HG03039 (cell line): ENCODE measurements at regions not wholly inside any gene's neighbourhood (a gene's known extent, or its start where the extent isn't known, plus 50 kb on each side); places are given as distances from the start of the nearest gene placed in this dataset.
"Not testable (repeated sequence)": the region's sequence is repeated elsewhere in the genome, so short reads cannot be mapped to it uniquely, and the experiment has no call there.

Experiments used
- ATAC-seq: cut with Tn5 transposase; IDR thresholded peaks from one replicate; pipeline ENCODE4 v1.9.1; 2021; ENCODE audit warnings: mild to moderate bottlenecking, moderate library complexity; ENCODE audit not compliant: unreplicated experiment

- ATAC-seq: not testable (repeated sequence)
Observed at GRCh38 chr1:200284236-200284635, 125.6 kb downstream of the ZNF281 start.

GRCh38 chr1:200282497-200283122, 127.2 kb downstream of the ZNF281 start:
- no peak for ATAC-seq

DNA sequence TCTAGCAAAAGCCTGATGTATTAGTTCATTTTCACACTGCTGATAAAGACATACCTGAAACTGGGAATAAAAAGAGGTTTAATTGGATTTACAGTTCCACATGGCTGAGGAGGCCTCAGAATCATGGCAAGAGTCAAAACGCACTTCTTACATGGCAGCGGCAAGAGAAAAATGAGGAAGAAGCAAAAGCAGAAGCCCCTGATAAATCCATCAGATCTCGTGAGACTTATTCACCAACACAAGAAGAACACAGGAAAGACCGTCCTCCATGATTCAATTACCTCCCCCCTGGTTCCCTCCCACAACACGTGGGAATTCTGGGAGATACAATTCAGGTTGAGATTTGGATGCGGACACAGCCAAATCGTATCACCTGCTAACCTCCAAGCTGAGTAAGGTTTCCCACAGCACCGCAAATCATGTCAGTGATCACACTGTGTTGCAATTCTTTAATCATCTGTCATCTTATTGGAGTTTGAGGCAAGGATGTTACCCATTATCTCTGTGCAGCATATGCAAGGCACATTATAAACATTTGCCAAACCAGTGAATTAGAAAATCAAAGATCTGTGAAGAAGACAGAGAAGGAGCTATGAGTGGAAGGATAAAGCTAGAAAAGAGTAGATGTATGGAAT, 128.5 kb downstream of the ZNF281 start:
- ATAC-seq: no peak

DNA sequence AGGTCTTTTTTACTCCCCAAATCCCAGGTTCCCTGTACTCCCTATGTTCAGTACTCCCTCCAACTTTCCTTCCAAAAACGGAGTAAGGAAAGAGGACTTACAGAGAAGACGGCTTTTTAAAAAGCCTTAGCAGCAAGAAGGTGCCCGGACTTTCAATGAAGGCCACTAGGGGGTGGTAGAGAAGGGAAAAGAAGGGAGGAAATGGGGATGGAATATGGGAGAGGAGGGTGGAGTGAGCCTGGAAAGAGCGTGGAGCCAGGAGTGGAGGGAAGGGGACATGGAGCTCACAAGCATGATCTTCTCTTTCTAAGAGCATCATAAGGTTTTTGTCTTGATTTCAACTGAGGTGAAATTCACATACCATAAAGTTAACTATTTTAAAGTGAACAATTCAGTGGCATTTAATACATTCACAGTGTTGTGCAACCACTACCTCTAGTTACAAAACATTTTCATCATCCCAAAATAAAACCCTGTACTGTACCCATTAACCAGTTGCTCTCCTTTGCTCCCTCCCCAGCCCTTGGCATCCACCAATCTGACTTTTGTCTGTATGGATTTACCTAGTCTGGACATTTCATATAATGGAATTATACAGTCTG, 129.9 kb downstream of the ZNF281 start:
- no peak for ATAC-seq

DNA sequence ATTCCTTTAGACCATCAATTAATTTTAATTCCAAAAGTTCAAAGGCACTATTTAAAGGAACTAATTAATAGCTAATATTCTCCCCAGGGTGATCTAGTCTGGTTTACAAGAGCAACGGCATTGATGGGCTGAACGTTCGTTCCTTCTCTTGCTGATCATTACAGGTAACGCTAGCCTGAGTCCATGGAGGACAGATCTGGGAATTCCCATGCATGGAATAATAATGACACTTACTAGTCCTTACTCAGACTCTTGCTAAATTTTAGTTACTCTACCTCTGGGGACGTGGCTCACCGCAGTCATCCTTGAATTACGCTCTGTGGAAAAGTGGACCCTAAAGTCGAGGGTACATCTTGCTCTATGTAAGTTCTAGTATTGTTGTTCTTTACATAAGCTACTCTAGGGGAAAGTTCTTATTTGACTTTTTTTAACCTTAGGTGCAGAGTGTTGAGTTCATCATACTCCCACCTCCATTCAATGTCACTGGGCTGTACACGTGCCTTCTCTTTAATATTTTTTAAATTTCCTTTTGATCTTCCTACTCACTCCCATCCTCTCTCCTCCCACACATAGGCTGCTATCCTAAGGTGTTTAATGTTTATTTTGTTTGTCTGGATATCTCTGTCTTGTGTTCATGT, 133.9 kb downstream of the ZNF281 start:
- no peak for ATAC-seq

DNA sequence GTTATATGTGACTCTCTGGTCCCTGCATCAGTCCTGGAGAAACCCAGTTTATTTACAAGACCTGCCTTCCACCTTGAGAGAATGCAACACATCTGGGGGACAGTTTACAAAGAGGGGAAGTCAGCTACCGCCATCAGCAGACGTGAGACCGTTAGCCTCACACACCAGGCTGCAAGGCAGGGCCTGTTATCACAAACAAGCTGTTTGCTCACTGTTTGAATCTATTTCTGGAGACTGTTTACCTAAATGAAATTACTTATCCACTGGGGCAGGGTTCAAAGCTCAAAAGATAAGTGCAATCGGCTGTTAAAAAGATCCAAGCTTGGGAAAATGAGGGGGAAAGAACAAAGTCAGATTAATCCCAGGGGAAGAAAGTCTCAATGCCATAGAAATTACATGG, 134.4 kb downstream of the ZNF281 start:
- no peak for ATAC-seq

GRCh38 chr1:200274116-200274515, 135.7 kb downstream of the ZNF281 start:
- ATAC-seq: no peak

GRCh38 chr1:200272481-200273068, 137.3 kb downstream of the ZNF281 start:
- no peak for ATAC-seq

GRCh38 chr1:200269256-200269655, 140.6 kb downstream of the ZNF281 start:
- no peak for ATAC-seq

DNA sequence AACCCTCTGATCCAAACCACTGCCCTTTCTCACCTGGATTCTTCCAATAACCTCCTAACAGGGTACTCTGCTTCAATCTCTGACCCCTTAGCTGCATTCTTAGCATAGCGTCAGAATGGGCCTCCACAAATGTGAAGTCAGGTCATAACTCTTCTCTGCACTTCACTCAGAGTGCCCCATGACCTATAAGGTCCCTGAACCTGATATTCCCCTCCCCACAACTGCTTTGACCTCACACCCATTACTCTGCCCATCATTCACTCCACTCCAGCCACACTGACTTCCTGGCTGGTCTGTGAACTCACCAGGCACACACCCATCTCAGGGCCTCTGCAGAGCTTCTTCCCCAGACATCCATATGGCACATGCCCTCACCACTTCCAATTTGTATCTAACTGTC, 141.9 kb downstream of the ZNF281 start:
- no peak for ATAC-seq

DNA sequence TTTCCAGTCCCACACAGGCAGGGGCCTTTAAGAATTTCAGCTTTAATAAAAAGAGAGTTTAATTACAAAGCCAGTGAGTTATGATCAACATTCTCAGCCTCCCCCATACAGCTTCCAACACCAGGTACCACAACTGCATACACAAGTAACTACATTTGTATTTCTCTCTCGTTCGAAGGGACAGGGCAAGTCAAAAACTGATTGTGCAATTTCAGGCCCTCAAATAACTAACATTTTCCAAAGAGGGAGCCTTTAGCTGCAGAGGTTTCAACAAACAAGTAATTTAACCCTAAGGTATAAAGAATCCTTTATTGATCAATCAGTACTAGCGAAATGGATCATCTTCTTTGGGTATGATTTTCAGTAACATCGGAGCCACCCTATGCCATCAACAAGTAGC, 142.4 kb downstream of the ZNF281 start:
- no peak for ATAC-seq

DNA sequence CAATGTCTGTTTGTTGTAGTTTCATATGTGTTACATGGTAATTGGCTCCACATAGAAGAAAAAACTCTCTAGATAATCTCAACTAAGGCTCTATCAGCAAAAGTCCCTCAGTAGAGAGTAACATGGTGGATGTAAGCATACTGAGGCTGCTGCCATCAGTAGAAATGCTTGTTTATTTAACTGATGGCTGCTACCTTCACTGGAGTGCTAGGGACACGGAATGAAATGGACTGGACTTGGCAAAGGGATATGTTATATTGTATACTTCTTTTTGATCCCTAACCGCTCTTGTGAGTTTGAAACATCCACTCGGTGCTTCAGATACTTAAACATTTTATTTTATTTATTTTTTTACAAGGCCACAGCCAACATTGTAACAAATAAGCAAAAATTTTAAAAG, 143.0 kb downstream of the ZNF281 start:
- no peak for ATAC-seq

GRCh38 chr1:200265881-200266280, 144.0 kb downstream of the ZNF281 start:
- no peak for ATAC-seq

GRCh38 chr1:200265104-200265503, 144.7 kb downstream of the ZNF281 start:
- no peak for ATAC-seq

GRCh38 chr1:200263203-200263602, 146.6 kb downstream of the ZNF281 start:
- no peak for ATAC-seq

DNA sequence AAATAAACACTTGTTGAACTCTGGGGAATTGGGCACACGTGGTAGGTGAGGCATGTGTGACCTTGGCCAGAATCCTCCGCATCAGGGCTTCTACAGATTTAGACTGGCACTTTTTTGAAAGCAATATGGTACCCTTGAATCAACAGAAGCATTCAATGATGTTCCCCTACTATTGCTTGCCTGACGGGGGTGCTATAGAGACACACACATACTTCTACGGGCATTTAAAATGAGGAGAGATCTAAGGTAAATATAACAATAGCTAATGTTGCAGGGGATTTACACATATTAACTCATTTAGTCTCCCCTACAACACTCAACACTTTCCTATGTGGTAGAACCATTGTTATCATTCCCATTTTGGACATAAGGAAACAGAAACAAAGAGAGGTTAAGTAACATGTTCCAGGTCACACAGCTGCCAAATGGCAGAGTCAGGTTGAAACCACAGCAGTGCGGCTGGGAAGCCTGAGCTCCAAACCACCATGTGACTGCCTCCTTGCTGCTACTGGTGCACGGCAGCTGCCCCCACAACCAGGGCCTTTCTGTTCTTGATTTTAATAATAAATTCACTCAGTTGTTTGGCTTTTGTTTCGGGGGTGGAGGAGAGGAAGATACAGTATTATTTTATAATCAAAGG, 147.4 kb downstream of the ZNF281 start:
- ATAC-seq: peak; percentile 92

DNA sequence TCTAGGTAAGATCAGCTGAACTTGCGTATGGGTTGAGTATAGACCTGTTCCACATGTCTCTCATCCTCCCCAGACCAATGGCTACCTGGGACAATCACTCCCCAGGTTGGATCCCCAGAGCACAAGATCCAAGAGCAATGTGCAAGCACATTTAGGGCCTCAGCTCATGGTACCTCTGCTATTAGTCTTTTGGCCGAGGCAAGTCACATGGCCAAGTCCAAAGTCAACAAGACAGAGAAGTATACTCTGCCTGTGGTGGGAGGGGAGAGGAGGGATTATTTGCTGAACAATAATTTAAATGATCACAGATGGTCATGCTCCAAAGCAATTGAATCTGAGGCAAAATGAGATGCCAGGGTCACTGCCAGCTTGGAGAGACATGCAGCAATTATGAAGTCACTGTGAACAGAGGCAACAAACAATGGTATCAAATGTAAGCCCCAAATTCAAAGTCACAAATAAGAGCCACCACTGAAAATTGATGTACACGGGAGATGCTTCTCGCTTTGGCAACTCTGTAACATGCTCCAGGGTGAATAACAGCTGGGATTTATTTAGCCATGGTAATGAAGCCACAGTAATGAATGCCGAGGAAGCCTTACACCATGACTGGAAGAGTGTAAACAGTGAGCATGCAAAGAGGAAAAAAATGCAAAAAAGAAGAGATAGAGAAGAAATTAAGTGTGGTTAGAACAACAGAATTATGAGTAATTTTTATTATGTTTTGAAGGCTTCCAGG, 149.1 kb downstream of the ZNF281 start:
- no peak for ATAC-seq

- ATAC-seq: no peak
Observed at GRCh38 chr1:200258447-200259375, 151.1 kb downstream of the ZNF281 start.

GRCh38 chr1:200257235-200257634, 152.6 kb downstream of the ZNF281 start:
- ATAC-seq: no peak
